HuH-7 (cell line): ENCODE measurements at regions not wholly inside any gene's neighbourhood (a gene's known extent, or its start where the extent isn't known, plus 50 kb on each side); places are given as distances from the start of the nearest gene placed in this dataset.
A peak's percentile ranks its signal among the peaks of the same experiment; 100 is the strongest.
"Not testable (repeated sequence)": the region's sequence is repeated elsewhere in the genome, so short reads cannot be mapped to it uniquely, and the experiment has no call there.

Experiments
- DNase-seq: peaks from one replicate; pipeline ENCODE4 v3.0.0; 2011; ENCODE audit warnings: low spot score

- no peak for DNase-seq
Observed at GRCh38 chr9:107836300-107836699, 346.7 kb upstream of the KLF4 start.

GRCh38 chr9:107833295-107833694, 343.7 kb upstream of the KLF4 start:
- DNase-seq: no peak

GRCh38 chr9:107832871-107833270, 343.3 kb upstream of the KLF4 start:
- no peak for DNase-seq

- DNase-seq: no peak
Observed at GRCh38 chr9:107830479-107830878, 340.9 kb upstream of the KLF4 start.

GRCh38 chr9:107827884-107828283, 338.3 kb upstream of the KLF4 start:
- no peak for DNase-seq

GRCh38 chr9:107827304-107827703, 337.7 kb upstream of the KLF4 start:
- DNase-seq: no peak

GRCh38 chr9:107826688-107826983, 337.1 kb upstream of the KLF4 start:
- DNase-seq: not testable (repeated sequence)

- no peak for DNase-seq
Observed at GRCh38 chr9:107824556-107824955, 335.0 kb upstream of the KLF4 start.

- peak; percentile 57 for DNase-seq
Observed at GRCh38 chr9:107819772-107820565, 330.4 kb upstream of the KLF4 start.

- not testable (repeated sequence) for DNase-seq
Observed at GRCh38 chr9:107818503-107818829, 328.9 kb upstream of the KLF4 start.

- not testable (repeated sequence) for DNase-seq
Observed at GRCh38 chr9:107817595-107818502, 328.3 kb upstream of the KLF4 start.

GRCh38 chr9:107816561-107817021, 327.0 kb upstream of the KLF4 start:
- DNase-seq: no peak

- DNase-seq: no peak
Observed at GRCh38 chr9:107815782-107816560, 326.4 kb upstream of the KLF4 start.

GRCh38 chr9:107813287-107813686, 323.7 kb upstream of the KLF4 start:
- no peak for DNase-seq

- DNase-seq: no peak
Observed at GRCh38 chr9:107810461-107810961, 320.9 kb upstream of the KLF4 start.

- no peak for DNase-seq
Observed at GRCh38 chr9:107809871-107810460, 320.4 kb upstream of the KLF4 start.

GRCh38 chr9:107807183-107807582, 317.6 kb upstream of the KLF4 start:
- DNase-seq: no peak

- DNase-seq: no peak
Observed at GRCh38 chr9:107805201-107805600, 315.6 kb upstream of the KLF4 start.

- no peak for DNase-seq
Observed at GRCh38 chr9:107794259-107794658, 304.7 kb upstream of the KLF4 start.

- DNase-seq: no peak
Observed at GRCh38 chr9:107793541-107793940, 304.0 kb upstream of the KLF4 start.

GRCh38 chr9:107792596-107792995, 303.0 kb upstream of the KLF4 start:
- no peak for DNase-seq

GRCh38 chr9:107792006-107792405, 302.4 kb upstream of the KLF4 start:
- no peak for DNase-seq
